Suppressor macrophage treated with lipopolysaccharide for 4 hours (primary cell): ENCODE measurements at regions not wholly inside any gene's neighbourhood (a gene's known extent, or its start where the extent isn't known, plus 50 kb on each side); places are given as distances from the start of the nearest gene placed in this dataset.
"Not testable (repeated sequence)": the region's sequence is repeated elsewhere in the genome, so short reads cannot be mapped to it uniquely, and the experiment has no call there.

ENCODE experiments used
- DNase-seq: peaks from one replicate; pipeline ENCODE4 v3.0.0-alpha.2; 2020

- DNase-seq = no peak
Measured at GRCh38 chr10:44167752-44168151, 217.1 kb downstream of the CXCL12 start.

- no peak for DNase-seq
Measured at GRCh38 chr10:44166441-44166840, 218.5 kb downstream of the CXCL12 start.

- no peak for DNase-seq
Measured at GRCh38 chr10:44164251-44164956, 220.5 kb downstream of the CXCL12 start.

GRCh38 chr10:44161184-44161583 lies 223.7 kb downstream of the CXCL12 start:
- DNase-seq = no peak

GRCh38 chr10:44157574-44157973 lies 227.3 kb downstream of the CXCL12 start:
- DNase-seq = no peak

GRCh38 chr10:44154956-44155355 lies 229.9 kb downstream of the CXCL12 start:
- DNase-seq = no peak

- DNase-seq = no peak
Measured at GRCh38 chr10:44153918-44154670, 230.8 kb downstream of the CXCL12 start.

GRCh38 chr10:44143556-44143955 lies 241.3 kb downstream of the CXCL12 start:
- no peak for DNase-seq

- no peak for DNase-seq
Measured at GRCh38 chr10:44132361-44133289, 252.3 kb downstream of the CXCL12 start.

GRCh38 chr10:44126291-44126717 lies 258.6 kb downstream of the CXCL12 start:
- no peak for DNase-seq

GRCh38 chr10:44125879-44126278 lies 259.0 kb downstream of the CXCL12 start:
- DNase-seq = no peak

GRCh38 chr10:44118500-44118899 lies 266.4 kb downstream of the CXCL12 start:
- no peak for DNase-seq

GRCh38 chr10:44116474-44116873 lies 268.4 kb downstream of the CXCL12 start:
- DNase-seq = no peak

- DNase-seq = no peak
Measured at GRCh38 chr10:44115516-44115915, 269.4 kb downstream of the CXCL12 start.

GRCh38 chr10:44114441-44114840 lies 270.5 kb downstream of the CXCL12 start:
- no peak for DNase-seq

GRCh38 chr10:44112280-44112679 lies 272.6 kb downstream of the CXCL12 start:
- not testable (repeated sequence) for DNase-seq

GRCh38 chr10:44105696-44106095 lies 279.2 kb downstream of the CXCL12 start:
- no peak for DNase-seq

- DNase-seq = no peak
Measured at GRCh38 chr10:44102726-44103255, 282.1 kb downstream of the CXCL12 start.

- no peak for DNase-seq
Measured at GRCh38 chr10:44101082-44101481, 283.8 kb downstream of the CXCL12 start.

- DNase-seq = no peak
Measured at GRCh38 chr10:44099511-44099910, 285.4 kb downstream of the CXCL12 start.

GRCh38 chr10:44096217-44096616 lies 288.7 kb downstream of the CXCL12 start:
- DNase-seq = not testable (repeated sequence)

- DNase-seq = no peak
Measured at GRCh38 chr10:44089671-44090070, 295.2 kb downstream of the CXCL12 start.

GRCh38 chr10:44087403-44087802 lies 297.5 kb downstream of the CXCL12 start:
- DNase-seq = no peak
